NT2/D1 (cell line): ENCODE measurements at regions not wholly inside any gene's neighbourhood (a gene's known extent, or its start where the extent isn't known, plus 50 kb on each side); places are given as distances from the start of the nearest gene placed in this dataset.

ENCODE experiments used
- SUZ12 ChIP-seq: IDR thresholded peaks from 2 replicates; pipeline ENCODE4 v1.6.1; 2011; ENCODE audit not compliant: insufficient read length, insufficient read depth; ENCODE audit errors: extremely low read depth
- YY1 ChIP-seq: IDR thresholded peaks from 2 replicates; pipeline ENCODE4 v1.6.1; 2011; ENCODE audit not compliant: insufficient read length, insufficient read depth
- ZNF274 ChIP-seq: IDR thresholded peaks from 2 replicates; pipeline ENCODE4 v1.6.1; 2011; ENCODE audit warnings: mild to moderate bottlenecking, low read depth, low read length

- TF ChIP-seq YY1 = no peak
- TF ChIP-seq ZNF274 = no peak
- TF ChIP-seq SUZ12 = no peak
Measured at GRCh38 chr20:12838261-12838866, 170.4 kb upstream of the SPTLC3 start.
